ENCODE measurements at regions not wholly inside any gene's neighbourhood (a gene's known extent, or its start where the extent isn't known, plus 50 kb on each side); places are given as distances from the start of the nearest gene placed in this dataset.

DNA sequence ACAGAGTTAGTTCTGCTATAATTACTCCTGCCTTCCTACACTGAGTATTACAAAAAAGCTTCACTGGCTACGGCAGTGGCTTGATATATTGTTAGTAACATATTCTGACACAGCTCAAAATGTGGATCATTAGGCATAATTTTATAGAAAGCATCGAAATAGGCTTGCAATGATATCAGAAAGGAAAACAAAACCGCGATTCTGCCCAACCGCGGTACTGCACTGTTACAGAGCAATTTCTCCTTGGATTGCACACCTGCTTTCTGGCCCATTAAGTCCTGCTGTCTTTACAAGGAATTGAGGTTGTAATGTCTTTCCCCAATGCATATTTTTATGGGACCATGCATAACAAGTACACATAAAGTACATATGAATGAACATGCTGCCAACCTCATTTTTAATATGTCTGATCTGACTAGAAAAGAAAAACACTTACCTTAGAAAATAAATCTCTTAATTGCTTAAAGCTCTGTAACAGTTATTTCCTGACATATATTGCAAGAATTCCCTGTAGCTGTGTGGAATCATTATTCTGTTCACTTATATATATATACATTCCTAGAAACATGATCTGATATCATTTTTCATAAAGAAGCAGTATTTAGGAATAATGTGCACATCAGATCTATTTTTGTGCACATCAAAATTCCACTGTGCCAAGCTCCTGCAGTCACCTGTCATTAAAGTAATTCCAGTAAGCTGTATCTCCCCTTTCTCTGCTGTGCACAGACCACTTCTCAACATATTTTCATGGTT lies 763.9 kb downstream of the HACE1 start:
- Histone ChIP-seq H3K4me3 (replicated peaks in 1 of 3; ENCODE audit: insufficient read depth in 1 of 3, low read depth in 2 of 3, low read length in 3 of 3) (no peak overlapping the region), H3K79me2 (ENCODE audit: insufficient read depth, low read length) (no peaks in the 10 kb centered on the region), H3K9ac (ENCODE audit: insufficient read depth, low read depth, low read length) (no peak overlapping the region), H3K4me1 (ENCODE audit: insufficient read depth, low read length) (no peaks in the 10 kb centered on the region), H2AFZ (ENCODE audit: low read length) (no peak overlapping the region), H3K27ac (ENCODE audit: extremely low read length, insufficient read depth, low read length) (no peak overlapping the region), H3K36me3 (replicated peaks in 1 of 2; ENCODE audit: control insufficient read depth in 1 of 2, insufficient read depth in 2 of 2, low read length in 2 of 2) (no peaks in the 10 kb centered on the region), H3K27me3 (ENCODE audit: control insufficient read depth in 1 of 2, insufficient read depth in 2 of 2, low read length in 2 of 2) (no peaks in the 10 kb centered on the region), H3K9me3 (ENCODE audit: low read length) (no peaks in the 10 kb centered on the region), H3K4me2 (ENCODE audit: low read depth, low read length) (no peak overlapping the region), H4K20me1 (ENCODE audit: insufficient read depth, low read length) (no peaks in the 10 kb centered on the region)
- no TSS peak for BruUV-seq (replicated peaks)
- WGBS (ENCODE audit: low lambda C conversion rate) = 47% methylated on average over 6 of the region's 6 CpGs
- ATAC-seq (no peak), FAIRE-seq (no peak), DNase-seq (ENCODE audit: low spot score) (no peak)
- in situ Hi-C loops (cut with HindIII; ENCODE audit: extremely low pct_ligation_motif_present, low pct_unique_long_range_greater_than_20kb) (no loop called here), intact Hi-C loops (cut with micrococcal nuclease; ENCODE audit: unreplicated experiment) (no loop called here)
- CTCF ChIA-PET (ENCODE audit: low intra/inter-chr PET ratio, low total read pairs) = no interaction called here
- POLR2A ChIA-PET = no interaction called here
- TF ChIP-seq DNMT3B (CRISPR knock-in tag; conservative IDR thresholded peaks at IDR 0.05) (no peak), ZNF850 (CRISPR knock-in tag; conservative IDR thresholded peaks at IDR 0.05) (no peak), ZBED4 (CRISPR knock-in tag; IDR thresholded peaks at IDR 0.05; ENCODE audit: borderline replicate concordance) (no peak), BORCS8-MEF2B (CRISPR knock-in tag; IDR thresholded peaks at IDR 0.05) (no peak), SMC3 (IDR thresholded peaks at IDR 0.05; ENCODE audit: low read length) (no peak), ZNF749 (CRISPR knock-in tag; IDR thresholded peaks at IDR 0.05; ENCODE audit: borderline replicate concordance) (no peak), ZNF713 (CRISPR knock-in tag; IDR thresholded peaks at IDR 0.05) (no peak), SNAPC5 (CRISPR knock-in tag; IDR thresholded peaks at IDR 0.05; ENCODE audit: borderline replicate concordance) (no peak), RNF2 (conservative IDR thresholded peaks at IDR 0.05; ENCODE audit: low read depth) (no peak), NR2F6 (IDR thresholded peaks at IDR 0.05) (no peak), NR2F6 (CRISPR knock-in tag; IDR thresholded peaks at IDR 0.05) (no peak), ARHGAP35 (CRISPR knock-in tag; IDR thresholded peaks at IDR 0.05; ENCODE audit: borderline replicate concordance) (no peak), ATM (IDR thresholded peaks at IDR 0.05; ENCODE audit: borderline replicate concordance) (no peak), ZFP36L1 (CRISPR knock-in tag; IDR thresholded peaks at IDR 0.05) (no peak), RBAK (CRISPR knock-in tag; IDR thresholded peaks at IDR 0.05) (no peak), SPEN (CRISPR knock-in tag; IDR thresholded peaks at IDR 0.05; ENCODE audit: low read depth) (no peak), NKX3-1 (CRISPR knock-in tag; IDR thresholded peaks at IDR 0.05) (no peak)
- TF ChIP-seq, protein P1, sequence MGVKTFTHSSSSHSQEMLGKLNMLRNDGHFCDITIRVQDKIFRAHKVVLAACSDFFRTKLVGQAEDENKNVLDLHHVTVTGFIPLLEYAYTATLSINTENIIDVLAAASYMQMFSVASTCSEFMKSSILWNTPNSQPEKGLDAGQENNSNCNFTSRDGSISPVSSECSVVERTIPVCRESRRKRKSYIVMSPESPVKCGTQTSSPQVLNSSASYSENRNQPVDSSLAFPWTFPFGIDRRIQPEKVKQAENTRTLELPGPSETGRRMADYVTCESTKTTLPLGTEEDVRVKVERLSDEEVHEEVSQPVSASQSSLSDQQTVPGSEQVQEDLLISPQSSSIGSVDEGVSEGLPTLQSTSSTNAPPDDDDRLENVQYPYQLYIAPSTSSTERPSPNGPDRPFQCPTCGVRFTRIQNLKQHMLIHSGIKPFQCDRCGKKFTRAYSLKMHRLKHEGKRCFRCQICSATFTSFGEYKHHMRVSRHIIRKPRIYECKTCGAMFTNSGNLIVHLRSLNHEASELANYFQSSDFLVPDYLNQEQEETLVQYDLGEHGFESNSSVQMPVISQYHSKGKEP (CRISPR knock-in tag; IDR thresholded peaks at IDR 0.05) = no peak
- TF ChIP-seq, protein P2, sequence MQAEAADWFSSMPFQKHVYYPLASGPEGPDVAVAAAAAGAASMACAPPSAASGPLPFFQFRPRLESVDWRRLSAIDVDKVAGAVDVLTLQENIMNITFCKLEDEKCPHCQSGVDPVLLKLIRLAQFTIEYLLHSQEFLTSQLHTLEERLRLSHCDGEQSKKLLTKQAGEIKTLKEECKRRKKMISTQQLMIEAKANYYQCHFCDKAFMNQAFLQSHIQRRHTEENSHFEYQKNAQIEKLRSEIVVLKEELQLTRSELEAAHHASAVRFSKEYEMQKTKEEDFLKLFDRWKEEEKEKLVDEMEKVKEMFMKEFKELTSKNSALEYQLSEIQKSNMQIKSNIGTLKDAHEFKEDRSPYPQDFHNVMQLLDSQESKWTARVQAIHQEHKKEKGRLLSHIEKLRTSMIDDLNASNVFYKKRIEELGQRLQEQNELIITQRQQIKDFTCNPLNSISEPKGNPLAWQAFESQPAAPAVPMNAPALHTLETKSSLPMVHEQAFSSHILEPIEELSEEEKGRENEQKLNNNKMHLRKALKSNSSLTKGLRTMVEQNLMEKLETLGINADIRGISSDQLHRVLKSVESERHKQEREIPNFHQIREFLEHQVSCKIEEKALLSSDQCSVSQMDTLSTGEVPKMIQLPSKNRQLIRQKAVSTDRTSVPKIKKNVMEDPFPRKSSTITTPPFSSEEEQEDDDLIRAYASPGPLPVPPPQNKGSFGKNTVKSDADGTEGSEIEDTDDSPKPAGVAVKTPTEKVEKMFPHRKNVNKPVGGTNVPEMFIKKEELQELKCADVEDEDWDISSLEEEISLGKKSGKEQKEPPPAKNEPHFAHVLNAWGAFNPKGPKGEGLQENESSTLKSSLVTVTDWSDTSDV (CRISPR knock-in tag; IDR thresholded peaks at IDR 0.05) = no peak

Data from HepG2 (cell line).